ENCODE measurements at regions not wholly inside any gene's neighbourhood (a gene's known extent, or its start where the extent isn't known, plus 50 kb on each side); places are given as distances from the start of the nearest gene placed in this dataset.

DNA sequence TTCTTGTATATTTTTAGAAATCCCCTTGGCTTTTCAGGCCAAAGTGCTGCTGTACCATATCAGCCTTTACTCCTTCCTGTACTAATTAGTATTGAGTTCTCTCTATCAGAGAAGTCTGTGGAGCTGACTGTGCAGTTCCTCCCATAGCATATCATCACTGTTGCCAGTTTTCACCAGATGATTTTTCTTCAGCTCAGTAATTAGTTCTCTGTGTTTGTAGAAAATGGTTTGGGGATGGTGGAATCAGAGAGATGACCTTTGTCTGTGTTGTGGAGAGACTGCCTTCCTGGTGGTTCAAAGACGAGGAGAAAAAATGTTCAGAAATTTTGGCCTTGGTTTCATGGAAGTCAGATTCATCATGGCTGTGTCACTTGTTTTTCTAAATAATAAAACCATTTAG, 227.5 kb upstream of the ACTBL2 start:
- Mint-ChIP-seq H3K4me1 (no peaks in the 10 kb centered on the region), H3K36me3 (no peaks in the 10 kb centered on the region), H3K4me3 (no peak overlapping the region), H3K27ac (no peak overlapping the region), H3K27me3 (no peaks in the 10 kb centered on the region), H3K9me3 (peaks cover 0 to 14% (median under 1%) of the 10 kb centered on the region in 8 donors)
- intact Hi-C loops (cut with micrococcal nuclease), result no loop called here
- no peaks in the 10 kb centered on the region for H3K9me3 ChIP-seq (ENCODE audit: control insufficient read depth in 1 of 2, low read length in 2 of 2)
- no peaks in the 10 kb centered on the region for H3K36me3 ChIP-seq (ENCODE audit: insufficient read depth, low read length)
- H3K4me3 ChIP-seq (ENCODE audit: low read length in 2 of 2), result no peak overlapping the region
- ChIA-PET POLR2A (ENCODE audit: partially characterized antibody) (no interaction called here), CTCF (ENCODE audit: partially characterized antibody) (interaction anchor here (0.8 kb wide), 1 partner anchor 211 kb away, joined by 3 read pairs; no protein-coding TSS in a partner anchor)
- DNase-seq, result no peak
- H3K4me1 ChIP-seq (ENCODE audit: insufficient read depth, low read length), result no peaks in the 10 kb centered on the region
- H3K27me3 ChIP-seq (ENCODE audit: insufficient read depth, low read length), result no peaks in the 10 kb centered on the region
- H3K27ac ChIP-seq (ENCODE audit: low read depth, low read length), result no peak overlapping the region

DNA sequence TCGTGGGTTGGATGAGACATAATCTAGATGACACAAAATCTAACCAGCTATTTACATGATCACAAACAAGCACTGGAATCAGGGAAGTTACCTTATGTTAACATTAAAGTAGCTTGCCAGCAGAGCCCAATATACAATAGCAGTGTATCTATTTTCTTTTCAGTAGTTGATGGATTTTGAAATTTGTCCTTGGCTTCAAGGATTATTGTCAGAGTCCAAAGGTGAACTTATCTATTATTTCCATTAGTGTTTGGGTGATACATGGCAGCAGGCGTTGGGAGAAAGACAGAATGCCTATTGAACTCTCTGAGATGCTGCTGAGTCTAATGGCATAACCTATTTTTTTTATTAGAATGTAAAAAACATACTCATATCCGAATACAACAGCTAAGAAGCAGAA, 223.2 kb upstream of the ACTBL2 start:
- H3K27ac Mint-ChIP-seq, result no peak overlapping the region
- H3K27me3 ChIP-seq (ENCODE audit: insufficient read depth, low read length), result no peaks in the 10 kb centered on the region
- peaks cover 0 to 2% (median 0%) of the 10 kb centered on the region in 4 donors for H3K4me1 Mint-ChIP-seq
- CTCF ChIA-PET (ENCODE audit: partially characterized antibody), result interaction anchor here (0.9 kb wide), 1 partner anchor 10 kb away, joined by 3 read pairs; no protein-coding TSS in a partner anchor
- peaks cover 0 to 4% of the 10 kb centered on the region in 2 donors for H3K27me3 Mint-ChIP-seq
- peaks cover 0 to 4% (median 1%) of the 10 kb centered on the region in 8 donors for H3K9me3 Mint-ChIP-seq
- no peaks in the 10 kb centered on the region for H3K4me1 ChIP-seq (ENCODE audit: insufficient read depth, low read length)
- POLR2A ChIA-PET (ENCODE audit: partially characterized antibody), result no interaction called here
- DNase-seq, result no peak
- H3K36me3 Mint-ChIP-seq, result no peaks in the 10 kb centered on the region
- no peaks in the 10 kb centered on the region for H3K36me3 ChIP-seq (ENCODE audit: insufficient read depth, low read length)
- no peak overlapping the region for H3K4me3 ChIP-seq (ENCODE audit: low read length in 2 of 2)
- H3K4me3 Mint-ChIP-seq, result no peak overlapping the region
- intact Hi-C loops (cut with micrococcal nuclease), result no loop called here
- H3K27ac ChIP-seq (ENCODE audit: low read depth, low read length), result no peak overlapping the region
- no peaks in the 10 kb centered on the region for H3K9me3 ChIP-seq (ENCODE audit: control insufficient read depth in 1 of 2, low read length in 2 of 2)

DNA sequence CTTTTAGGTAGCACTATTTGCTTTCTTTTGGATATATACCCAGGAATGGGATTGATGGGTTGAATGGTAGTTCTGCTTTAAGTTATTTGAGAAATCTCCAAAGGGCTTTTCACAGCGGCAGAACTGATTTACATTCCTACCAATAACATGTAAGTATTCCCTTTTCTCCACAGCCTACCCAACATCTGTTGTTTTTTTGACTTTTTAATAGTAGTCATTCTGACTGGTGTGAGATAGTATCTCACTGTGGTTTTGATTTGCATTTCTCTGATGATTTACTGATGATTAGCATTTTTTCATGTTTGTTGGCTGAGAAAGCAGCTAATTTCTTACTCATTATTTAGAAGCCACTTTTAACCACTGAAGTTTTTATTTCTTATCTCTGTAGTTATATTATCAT, 221.1 kb upstream of the ACTBL2 start:
- Histone ChIP-seq H3K36me3 (ENCODE audit: insufficient read depth, low read length) (no peaks in the 10 kb centered on the region), H3K4me1 (ENCODE audit: insufficient read depth, low read length) (no peaks in the 10 kb centered on the region), H3K4me3 (ENCODE audit: low read length in 2 of 2) (no peak overlapping the region), H3K9me3 (ENCODE audit: control insufficient read depth in 1 of 2, low read length in 2 of 2) (no peaks in the 10 kb centered on the region), H3K27ac (ENCODE audit: low read depth, low read length) (no peak overlapping the region), H3K27me3 (ENCODE audit: insufficient read depth, low read length) (no peaks in the 10 kb centered on the region)
- H3K4me3 Mint-ChIP-seq, result no peak overlapping the region
- intact Hi-C loops (cut with micrococcal nuclease), result no loop called here
- H3K9me3 Mint-ChIP-seq, result peaks cover 0 to 2% (median 0%) of the 10 kb centered on the region in 8 donors
- no peaks in the 10 kb centered on the region for H3K36me3 Mint-ChIP-seq
- CTCF ChIA-PET (ENCODE audit: partially characterized antibody), result no interaction called here
- peaks cover 0 to 2% (median 0%) of the 10 kb centered on the region in 4 donors for H3K4me1 Mint-ChIP-seq
- peaks cover 0 to 4% of the 10 kb centered on the region in 2 donors for H3K27me3 Mint-ChIP-seq
- H3K27ac Mint-ChIP-seq, result no peak overlapping the region
- no peak for DNase-seq
- POLR2A ChIA-PET (ENCODE audit: partially characterized antibody), result no interaction called here

DNA sequence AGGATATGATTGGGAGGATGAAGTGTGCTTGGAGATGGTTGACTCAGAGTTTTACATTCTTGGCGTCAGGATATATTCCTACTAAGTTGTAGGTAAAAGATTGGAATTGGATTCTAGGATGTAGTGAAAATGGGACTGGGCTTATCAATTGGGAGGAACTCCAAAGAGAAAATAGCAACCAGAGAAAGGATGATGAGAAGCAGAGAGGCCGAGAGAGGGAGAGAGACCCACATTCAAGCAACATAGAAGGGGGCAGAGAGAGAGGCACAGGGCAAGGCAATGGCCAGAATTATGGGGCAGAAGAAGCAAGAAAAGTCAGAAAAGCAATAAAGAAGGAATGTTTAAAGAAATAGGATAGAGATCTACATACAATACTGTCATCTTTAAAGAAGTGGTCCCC, 217.9 kb upstream of the ACTBL2 start:
- Mint-ChIP-seq H3K9me3 (peaks cover 0 to 2% (median 0%) of the 10 kb centered on the region in 8 donors), H3K27ac (no peak overlapping the region), H3K4me3 (no peak overlapping the region), H3K36me3 (no peaks in the 10 kb centered on the region), H3K4me1 (peaks cover 0 to 2% (median 0%) of the 10 kb centered on the region in 4 donors), H3K27me3 (peaks cover 0 to 4% of the 10 kb centered on the region in 2 donors)
- Histone ChIP-seq H3K4me3 (ENCODE audit: low read length in 2 of 2) (no peak overlapping the region), H3K36me3 (ENCODE audit: insufficient read depth, low read length) (no peaks in the 10 kb centered on the region), H3K27ac (ENCODE audit: low read depth, low read length) (no peak overlapping the region), H3K27me3 (ENCODE audit: insufficient read depth, low read length) (no peaks in the 10 kb centered on the region), H3K9me3 (ENCODE audit: control insufficient read depth in 1 of 2, low read length in 2 of 2) (no peaks in the 10 kb centered on the region), H3K4me1 (ENCODE audit: insufficient read depth, low read length) (no peaks in the 10 kb centered on the region)
- CTCF ChIA-PET (ENCODE audit: partially characterized antibody), result no interaction called here
- POLR2A ChIA-PET (ENCODE audit: partially characterized antibody), result no interaction called here
- no peak for DNase-seq
- intact Hi-C loops (cut with micrococcal nuclease), result no loop called here

DNA sequence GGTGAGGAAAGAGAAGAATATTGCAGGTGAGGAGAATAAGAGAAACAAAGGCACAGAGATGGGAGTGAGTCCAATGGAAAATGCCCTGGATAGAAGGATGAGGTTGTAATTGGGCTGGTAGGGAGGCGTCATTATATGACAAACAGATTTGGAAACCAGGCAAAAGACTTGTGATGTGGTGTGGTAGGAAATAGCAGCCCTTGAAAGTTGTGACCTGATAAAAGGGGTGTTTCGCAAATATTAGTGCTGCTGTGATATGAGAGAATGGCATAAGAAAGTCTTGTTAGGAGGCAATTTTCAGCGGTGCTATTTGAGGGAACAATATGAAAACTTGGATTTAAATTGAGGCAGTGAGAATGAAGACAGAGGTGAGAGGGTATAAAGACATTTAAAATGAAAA, 217.5 kb upstream of the ACTBL2 start:
- H3K4me3 ChIP-seq (ENCODE audit: low read length in 2 of 2), result no peak overlapping the region
- Mint-ChIP-seq H3K4me1 (peaks cover 0 to 2% (median 0%) of the 10 kb centered on the region in 4 donors), H3K27ac (no peak overlapping the region), H3K27me3 (peaks cover 0 to 4% of the 10 kb centered on the region in 2 donors), H3K36me3 (no peaks in the 10 kb centered on the region), H3K9me3 (peaks cover 0 to 2% (median 0%) of the 10 kb centered on the region in 8 donors), H3K4me3 (no peak overlapping the region)
- no peaks in the 10 kb centered on the region for H3K4me1 ChIP-seq (ENCODE audit: insufficient read depth, low read length)
- no peak overlapping the region for H3K27ac ChIP-seq (ENCODE audit: low read depth, low read length)
- CTCF ChIA-PET (ENCODE audit: partially characterized antibody), result no interaction called here
- no peaks in the 10 kb centered on the region for H3K36me3 ChIP-seq (ENCODE audit: insufficient read depth, low read length)
- no peaks in the 10 kb centered on the region for H3K27me3 ChIP-seq (ENCODE audit: insufficient read depth, low read length)
- POLR2A ChIA-PET (ENCODE audit: partially characterized antibody), result no interaction called here
- no peak for DNase-seq
- H3K9me3 ChIP-seq (ENCODE audit: control insufficient read depth in 1 of 2, low read length in 2 of 2), result no peaks in the 10 kb centered on the region
- intact Hi-C loops (cut with micrococcal nuclease), result no loop called here

DNA sequence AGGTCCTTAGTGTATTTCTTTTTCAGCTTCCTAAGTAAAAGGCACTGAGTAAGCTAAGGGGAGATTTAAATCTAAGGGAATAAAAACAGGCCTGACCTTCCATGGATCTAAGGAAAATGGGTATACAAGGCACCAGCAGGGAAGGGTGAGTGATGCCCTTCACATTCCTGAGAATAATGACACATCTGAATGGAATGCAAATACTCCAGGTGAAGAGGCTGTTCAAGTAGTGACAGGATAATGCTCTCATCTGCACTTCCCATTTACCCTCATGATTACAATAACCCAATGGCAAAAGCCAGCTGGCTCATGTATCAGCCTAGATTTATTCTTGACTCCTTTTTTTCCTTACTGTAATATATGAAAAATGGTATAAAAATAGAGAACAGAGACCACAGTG, 216.2 kb upstream of the ACTBL2 start:
- ChIA-PET POLR2A (ENCODE audit: partially characterized antibody) (interaction anchor here (1.0 kb wide), 1 partner anchor 14 kb away, joined by 3 read pairs; no protein-coding TSS in a partner anchor), CTCF (ENCODE audit: partially characterized antibody) (no interaction called here)
- Histone ChIP-seq H3K9me3 (ENCODE audit: control insufficient read depth in 1 of 2, low read length in 2 of 2) (no peaks in the 10 kb centered on the region), H3K4me3 (ENCODE audit: low read length in 2 of 2) (no peak overlapping the region), H3K36me3 (ENCODE audit: insufficient read depth, low read length) (no peaks in the 10 kb centered on the region), H3K27ac (ENCODE audit: low read depth, low read length) (no peak overlapping the region), H3K4me1 (ENCODE audit: insufficient read depth, low read length) (no peaks in the 10 kb centered on the region), H3K27me3 (ENCODE audit: insufficient read depth, low read length) (no peaks in the 10 kb centered on the region)
- Mint-ChIP-seq H3K4me3 (no peak overlapping the region), H3K9me3 (no peaks in the 10 kb centered on the region), H3K27ac (no peak overlapping the region), H3K27me3 (peaks cover 0 to 4% of the 10 kb centered on the region in 2 donors), H3K4me1 (no peaks in the 10 kb centered on the region), H3K36me3 (no peaks in the 10 kb centered on the region)
- no peak for DNase-seq
- intact Hi-C loops (cut with micrococcal nuclease), result no loop called here

DNA sequence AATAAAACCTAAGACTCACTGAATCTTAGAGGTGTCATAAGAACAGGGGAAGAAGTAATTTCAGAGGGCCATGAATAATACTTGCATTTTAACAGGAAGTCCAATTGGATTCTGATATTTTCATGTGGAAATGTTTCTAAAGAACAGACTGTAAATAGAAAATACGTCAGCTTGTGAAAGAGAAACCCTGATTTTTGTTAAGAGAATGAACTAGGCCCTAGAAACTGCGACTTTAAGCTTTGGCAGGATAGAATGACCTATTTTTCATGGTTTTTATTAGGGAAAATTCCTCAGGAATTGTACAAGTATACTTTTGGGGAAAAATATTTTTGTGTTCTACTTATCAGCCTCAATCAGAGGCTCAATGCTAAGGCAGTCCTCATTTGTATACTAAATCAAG, 215.5 kb upstream of the ACTBL2 start:
- POLR2A ChIA-PET (ENCODE audit: partially characterized antibody), result interaction anchor here (1.0 kb wide), 1 partner anchor 15 kb away, joined by 3 read pairs; no protein-coding TSS in a partner anchor
- intact Hi-C loops (cut with micrococcal nuclease), result no loop called here
- no peak overlapping the region for H3K4me3 Mint-ChIP-seq

More for the DNA sequence above, 215.5 kb upstream of the ACTBL2 start:
- Mint-ChIP-seq H3K4me1 (no peaks in the 10 kb centered on the region), H3K36me3 (no peaks in the 10 kb centered on the region), H3K27ac (no peak overlapping the region), H3K27me3 (no peaks in the 10 kb centered on the region), H3K9me3 (no peaks in the 10 kb centered on the region)
- DNase-seq, result no peak
- CTCF ChIA-PET (ENCODE audit: partially characterized antibody), result no interaction called here
- Histone ChIP-seq H3K4me3 (ENCODE audit: low read length in 2 of 2) (no peak overlapping the region), H3K27me3 (ENCODE audit: insufficient read depth, low read length) (no peaks in the 10 kb centered on the region), H3K27ac (ENCODE audit: low read depth, low read length) (no peak overlapping the region), H3K9me3 (ENCODE audit: control insufficient read depth in 1 of 2, low read length in 2 of 2) (no peaks in the 10 kb centered on the region), H3K4me1 (ENCODE audit: insufficient read depth, low read length) (no peaks in the 10 kb centered on the region), H3K36me3 (ENCODE audit: insufficient read depth, low read length) (no peaks in the 10 kb centered on the region)

Measured in CD4-positive, alpha-beta memory T cell (primary cell).